DMS153 (cell line): ENCODE measurements at regions not wholly inside any gene's neighbourhood (a gene's known extent, or its start where the extent isn't known, plus 50 kb on each side); places are given as distances from the start of the nearest gene placed in this dataset.

Source experiments
- DNase-seq: peaks from one replicate; lab custom pipeline; 2025; lab: John Stamatoyannopoulos, UW

GRCh38 chr7:47724335-47724982 is 142.5 kb upstream of the TNS3 start:
- DNase-seq: peak; percentile 18

GRCh38 chr7:47722126-47722525 is 140.2 kb upstream of the TNS3 start:
- no peak for DNase-seq

GRCh38 chr7:47721670-47722069 is 139.8 kb upstream of the TNS3 start:
- no peak for DNase-seq

GRCh38 chr7:47720907-47721244 is 139.0 kb upstream of the TNS3 start:
- no peak for DNase-seq

GRCh38 chr7:47720141-47720906 is 138.4 kb upstream of the TNS3 start:
- no peak for DNase-seq

- DNase-seq: no peak
These were observed 137.8 kb upstream of the TNS3 start for GRCh38 chr7:47719675-47720074.

- no peak for DNase-seq
These were observed 133.7 kb upstream of the TNS3 start for GRCh38 chr7:47715631-47716068.

- no peak for DNase-seq
These were observed 133.0 kb upstream of the TNS3 start for GRCh38 chr7:47714669-47715607.

- no peak for DNase-seq
These were observed 131.7 kb upstream of the TNS3 start for GRCh38 chr7:47713595-47713994.

- DNase-seq: no peak
These were observed 130.5 kb upstream of the TNS3 start for GRCh38 chr7:47712416-47712815.

GRCh38 chr7:47711776-47712175 is 129.9 kb upstream of the TNS3 start:
- no peak for DNase-seq

GRCh38 chr7:47710201-47710935 is 128.5 kb upstream of the TNS3 start:
- no peak for DNase-seq

- no peak for DNase-seq
These were observed 127.5 kb upstream of the TNS3 start for GRCh38 chr7:47709451-47709850.

GRCh38 chr7:47709051-47709450 is 127.1 kb upstream of the TNS3 start:
- DNase-seq: no peak

GRCh38 chr7:47707583-47707982 is 125.7 kb upstream of the TNS3 start:
- DNase-seq: no peak

GRCh38 chr7:47704936-47705335 is 123.0 kb upstream of the TNS3 start:
- DNase-seq: no peak

GRCh38 chr7:47702080-47702479 is 120.2 kb upstream of the TNS3 start:
- no peak for DNase-seq

GRCh38 chr7:47698386-47698785 is 116.5 kb upstream of the TNS3 start:
- DNase-seq: no peak

- DNase-seq: no peak
These were observed 115.6 kb upstream of the TNS3 start for GRCh38 chr7:47697543-47697942.

GRCh38 chr7:47696152-47696710 is 114.3 kb upstream of the TNS3 start:
- no peak for DNase-seq

GRCh38 chr7:47693216-47693615 is 111.3 kb upstream of the TNS3 start:
- no peak for DNase-seq

- DNase-seq: no peak
These were observed 110.1 kb upstream of the TNS3 start for GRCh38 chr7:47691988-47692387.
